D721Med (cell line): ENCODE measurements at regions not wholly inside any gene's neighbourhood (a gene's known extent, or its start where the extent isn't known, plus 50 kb on each side); places are given as distances from the start of the nearest gene placed in this dataset.

ENCODE experiments used
- DNase-seq: peaks from one replicate; pipeline ENCODE4 v3.0.0; 2011; ENCODE audit warnings: low spot score; ENCODE audit not compliant: insufficient read length
- FAIRE-seq: peaks from 2 replicates; lab custom pipeline; 2011; peaks lifted over from hg19 to GRCh38; lab: Jason Lieb, UNC
- TF ChIP-seq, protein P1 (sequence below): IDR thresholded peaks from 2 replicates; pipeline ENCODE4 v1.5.1; 2012; ENCODE audit warnings: mild to moderate bottlenecking, control low read depth; ENCODE audit not compliant: insufficient read depth; ENCODE audit errors: missing control alignments

DNA sequence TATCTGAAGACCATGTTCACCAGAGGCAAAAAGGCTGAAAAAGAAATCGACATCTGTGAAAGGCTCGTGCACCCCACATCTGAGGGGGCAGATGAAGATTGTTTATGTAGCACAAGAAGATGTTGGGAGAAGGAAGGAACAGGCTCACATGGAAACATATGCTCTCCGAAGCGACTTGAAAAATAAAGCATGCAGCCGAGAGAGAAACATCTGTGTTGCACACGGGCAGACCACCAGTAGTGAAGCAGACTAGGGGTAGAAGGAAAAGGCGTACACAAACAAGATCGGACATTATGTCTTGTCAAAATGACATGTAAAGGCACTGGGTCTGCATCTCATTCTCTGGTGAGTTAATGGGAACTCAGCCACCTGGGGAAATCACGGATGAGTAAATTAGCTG is 356.5 kb downstream of the ZIC4 start:
- TF ChIP-seq, protein P1, sequence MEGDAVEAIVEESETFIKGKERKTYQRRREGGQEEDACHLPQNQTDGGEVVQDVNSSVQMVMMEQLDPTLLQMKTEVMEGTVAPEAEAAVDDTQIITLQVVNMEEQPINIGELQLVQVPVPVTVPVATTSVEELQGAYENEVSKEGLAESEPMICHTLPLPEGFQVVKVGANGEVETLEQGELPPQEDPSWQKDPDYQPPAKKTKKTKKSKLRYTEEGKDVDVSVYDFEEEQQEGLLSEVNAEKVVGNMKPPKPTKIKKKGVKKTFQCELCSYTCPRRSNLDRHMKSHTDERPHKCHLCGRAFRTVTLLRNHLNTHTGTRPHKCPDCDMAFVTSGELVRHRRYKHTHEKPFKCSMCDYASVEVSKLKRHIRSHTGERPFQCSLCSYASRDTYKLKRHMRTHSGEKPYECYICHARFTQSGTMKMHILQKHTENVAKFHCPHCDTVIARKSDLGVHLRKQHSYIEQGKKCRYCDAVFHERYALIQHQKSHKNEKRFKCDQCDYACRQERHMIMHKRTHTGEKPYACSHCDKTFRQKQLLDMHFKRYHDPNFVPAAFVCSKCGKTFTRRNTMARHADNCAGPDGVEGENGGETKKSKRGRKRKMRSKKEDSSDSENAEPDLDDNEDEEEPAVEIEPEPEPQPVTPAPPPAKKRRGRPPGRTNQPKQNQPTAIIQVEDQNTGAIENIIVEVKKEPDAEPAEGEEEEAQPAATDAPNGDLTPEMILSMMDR, result no peak
- no peak for FAIRE-seq

DNA sequence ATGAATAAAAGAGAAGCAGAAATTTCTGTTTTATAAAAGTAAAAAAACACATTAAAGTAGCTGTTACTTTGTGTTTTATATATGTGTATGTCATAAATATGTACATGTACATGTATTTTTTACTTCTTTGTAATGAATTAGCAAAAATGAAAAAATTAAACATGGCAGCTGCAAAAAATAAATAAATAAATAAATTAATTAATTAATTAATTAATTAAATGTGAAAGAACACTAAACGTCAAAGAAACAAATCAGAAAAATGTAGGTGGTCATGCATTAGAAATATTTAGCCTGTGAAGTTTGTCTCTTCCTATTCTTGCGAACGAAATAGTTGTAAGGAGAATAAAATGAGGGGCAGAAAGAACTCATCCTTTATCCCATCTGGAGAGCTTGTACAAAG is 357.0 kb downstream of the ZIC4 start:
- TF ChIP-seq, protein P1, result no peak
- DNase-seq (no peak), FAIRE-seq (no peak)

More for the DNA sequence above, 356.5 kb downstream of the ZIC4 start:
- no peak for DNase-seq

DNA sequence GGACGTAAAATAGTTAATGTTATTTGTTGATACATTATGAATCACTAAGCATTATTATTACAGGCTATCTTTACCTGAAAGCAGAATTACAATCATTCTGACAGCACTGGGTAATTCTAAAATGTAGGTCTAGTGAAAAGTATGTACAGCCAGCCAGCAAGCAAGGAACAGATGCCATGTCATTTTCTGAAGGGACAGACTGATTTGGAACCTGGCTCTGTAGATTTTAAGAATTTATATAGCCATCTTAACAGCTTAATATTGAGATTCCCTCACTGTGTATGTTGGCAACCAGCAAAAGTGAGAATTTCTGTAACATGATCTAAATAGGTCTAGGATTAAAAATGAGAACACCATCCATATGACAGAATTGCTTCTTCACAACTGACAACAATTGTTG is 359.4 kb downstream of the ZIC4 start:
- no peak for FAIRE-seq
- TF ChIP-seq, protein P1, result no peak
- no peak for DNase-seq

DNA sequence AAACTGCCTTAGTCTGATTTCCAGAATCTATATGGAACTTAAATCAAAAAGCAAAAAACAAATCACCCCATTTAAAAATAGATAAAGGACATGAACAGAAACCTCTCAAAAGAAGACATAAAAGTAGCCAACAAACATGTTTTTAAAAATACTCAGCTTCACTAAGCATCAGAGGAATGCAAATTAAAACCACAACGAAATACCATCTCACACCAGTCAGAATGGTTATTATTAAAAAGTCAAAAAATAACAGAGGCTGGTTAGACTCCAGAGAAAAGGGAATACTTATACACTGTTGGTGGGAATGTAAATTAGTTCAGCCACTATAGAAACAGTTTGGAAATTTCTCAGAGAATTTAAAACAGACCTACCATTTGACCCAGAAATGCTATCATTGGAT is 367.9 kb downstream of the ZIC4 start:
- FAIRE-seq, result no peak
- TF ChIP-seq, protein P1, result no peak
- no peak for DNase-seq

DNA sequence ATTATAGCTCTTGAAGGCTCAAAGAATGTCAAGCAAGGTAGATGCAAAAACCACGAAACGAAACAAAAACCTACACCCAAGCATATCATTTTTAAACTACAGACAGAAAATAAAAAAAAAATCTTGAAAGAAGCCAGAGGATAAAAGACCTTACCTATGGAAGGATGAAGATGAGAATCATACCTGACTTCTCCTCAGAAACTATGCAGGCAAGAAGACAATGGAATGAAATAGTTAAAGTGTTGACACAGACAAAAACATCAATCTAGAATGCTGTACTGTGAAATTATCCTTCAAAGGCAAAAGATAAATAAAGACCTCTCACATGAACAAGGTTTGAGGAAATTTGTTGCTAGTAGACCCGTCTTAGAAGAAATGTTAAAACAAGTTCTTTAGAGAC is 372.0 kb downstream of the ZIC4 start:
- TF ChIP-seq, protein P1, result no peak
- DNase-seq, result no peak
- no peak for FAIRE-seq

DNA sequence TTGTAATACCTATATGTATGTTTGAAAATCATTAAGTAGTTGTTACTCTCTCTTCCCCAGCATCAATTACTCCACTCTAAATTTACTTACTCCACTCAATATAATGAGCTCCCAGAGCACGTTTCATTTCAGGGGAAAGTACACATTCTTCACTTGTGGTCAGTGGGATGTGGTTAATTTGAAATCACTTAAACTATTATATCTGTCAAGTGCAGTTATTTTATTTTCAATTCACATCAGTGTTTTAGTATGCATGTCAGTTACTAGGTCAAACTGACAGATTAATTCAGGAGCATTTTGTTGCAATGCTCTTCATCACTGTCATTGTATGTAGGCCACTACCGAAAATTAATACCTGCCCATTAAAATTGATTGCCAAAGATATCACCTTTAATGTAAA is 376.1 kb downstream of the ZIC4 start:
- DNase-seq, result no peak
- TF ChIP-seq, protein P1, result no peak
- FAIRE-seq, result no peak

DNA sequence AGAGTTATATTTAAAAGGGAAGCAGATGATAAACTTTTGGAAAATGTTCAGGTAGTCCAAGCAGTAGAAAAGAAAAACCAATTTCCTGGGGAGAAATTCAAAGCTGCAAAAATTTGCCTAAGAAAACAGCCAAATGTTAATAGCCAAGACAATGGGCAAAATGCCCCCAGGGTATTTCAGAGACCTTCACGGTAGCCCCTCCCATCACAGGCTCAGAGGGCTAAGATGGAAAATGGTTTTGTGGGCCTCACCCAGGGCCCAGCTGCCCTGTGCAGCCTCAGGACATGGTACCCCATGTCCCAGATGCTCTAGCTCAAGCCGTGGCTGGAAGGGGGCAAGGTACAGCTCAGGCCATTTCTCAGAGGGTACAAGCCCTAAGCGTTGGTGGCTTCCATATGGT is 391.0 kb downstream of the ZIC4 start:
- TF ChIP-seq, protein P1, result no peak
- FAIRE-seq, result no peak
- DNase-seq, result no peak
